GM18867 (cell line): ENCODE measurements at regions not wholly inside any gene's neighbourhood (a gene's known extent, or its start where the extent isn't known, plus 50 kb on each side); places are given as distances from the start of the nearest gene placed in this dataset.

Experiments used
- ATAC-seq: cut with Tn5 transposase; IDR thresholded peaks from one replicate; pipeline ENCODE4 v1.9.1; 2021; ENCODE audit warnings: mild to moderate bottlenecking, moderate library complexity; ENCODE audit not compliant: unreplicated experiment

- no peak for ATAC-seq
These were observed 67.3 kb upstream of the AKT3 start for GRCh38 chr1:243917177-243917862.

GRCh38 chr1:243916160-243916559 lies 66.1 kb upstream of the AKT3 start:
- ATAC-seq = no peak

- ATAC-seq = no peak
These were observed 62.3 kb upstream of the AKT3 start for GRCh38 chr1:243912347-243912746.

GRCh38 chr1:243910607-243911006 lies 60.6 kb upstream of the AKT3 start:
- no peak for ATAC-seq

- ATAC-seq = no peak
These were observed 53.9 kb upstream of the AKT3 start for GRCh38 chr1:243903895-243904294.

GRCh38 chr1:243903041-243903440 lies 53.0 kb upstream of the AKT3 start:
- no peak for ATAC-seq

- ATAC-seq = no peak
These were observed 52.1 kb upstream of the AKT3 start for GRCh38 chr1:243902100-243902499.
